Putamen (tissue), 1 donor: ENCODE measurements at regions not wholly inside any gene's neighbourhood (a gene's known extent, or its start where the extent isn't known, plus 50 kb on each side); places are given as distances from the start of the nearest gene placed in this dataset.

Source experiments
- DNase-seq: peaks from one replicate; pipeline ENCODE4 v3.0.0-alpha.2; 2016; ENCODE audit warnings: low spot score

DNA sequence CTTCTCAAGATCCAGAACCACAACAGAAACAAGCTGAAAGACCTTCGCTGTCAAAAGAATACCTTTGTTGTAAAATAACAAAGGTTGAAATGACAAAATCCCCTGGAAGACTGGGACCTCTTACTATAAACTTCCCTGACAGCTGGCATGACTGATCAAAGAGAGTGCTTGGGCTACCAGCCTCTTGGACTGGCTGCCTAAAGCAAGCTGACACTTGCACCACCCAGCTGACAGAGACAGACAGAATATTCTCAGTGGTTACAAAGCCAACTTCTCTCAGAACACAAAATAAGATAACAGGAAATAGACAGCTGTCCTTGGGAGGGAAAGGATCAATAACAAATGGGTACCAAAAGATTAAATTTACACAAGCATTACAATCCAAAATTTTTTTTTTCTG is 241.7 kb upstream of the SPOCK3 start:
- no peak for DNase-seq

DNA sequence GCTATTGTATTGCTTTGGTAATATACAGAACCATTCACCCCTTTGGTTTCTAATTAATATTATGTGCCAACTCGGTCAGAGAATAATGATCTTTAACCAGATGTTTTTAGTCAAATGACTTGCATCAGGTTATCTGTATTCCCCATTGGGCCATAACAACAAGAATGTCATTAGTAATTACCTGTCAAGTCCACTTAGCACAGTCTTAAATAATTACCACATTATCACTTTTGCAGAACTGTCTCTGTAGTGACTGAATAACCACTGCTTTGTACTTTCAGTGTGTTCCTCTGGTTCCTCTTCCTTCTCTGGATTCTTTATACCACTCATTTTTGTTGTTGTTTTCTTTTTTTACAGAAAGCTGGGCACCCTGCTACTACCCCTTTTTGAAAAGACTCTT is 257.7 kb upstream of the SPOCK3 start:
- DNase-seq: no peak

- no peak for DNase-seq
These were observed 275.3 kb upstream of the SPOCK3 start for GRCh38 chr4:167509551-167509950.

GRCh38 chr4:167524091-167524490 is 289.8 kb upstream of the SPOCK3 start:
- DNase-seq: no peak

DNA sequence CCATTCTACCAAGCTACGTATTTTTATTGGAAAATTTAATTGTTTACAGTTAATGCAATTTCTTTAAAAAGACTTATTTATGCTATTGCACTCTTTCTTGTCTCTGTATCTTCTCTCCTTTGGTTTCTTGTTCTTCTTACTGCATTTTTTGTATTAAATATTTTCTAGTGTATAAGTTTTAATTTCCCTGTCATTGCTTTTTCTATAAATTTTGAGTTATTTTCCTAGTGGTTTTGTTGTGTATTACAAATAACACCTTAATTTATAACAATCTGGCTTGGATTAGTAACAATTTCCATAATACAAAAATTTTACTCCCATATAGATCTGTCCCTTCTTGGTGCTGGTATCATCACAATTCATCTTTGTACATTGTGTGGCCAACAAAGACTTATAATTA is 303.5 kb upstream of the SPOCK3 start:
- no peak for DNase-seq

- DNase-seq: no peak
These were observed 307.0 kb upstream of the SPOCK3 start for GRCh38 chr4:167541286-167541685.

DNA sequence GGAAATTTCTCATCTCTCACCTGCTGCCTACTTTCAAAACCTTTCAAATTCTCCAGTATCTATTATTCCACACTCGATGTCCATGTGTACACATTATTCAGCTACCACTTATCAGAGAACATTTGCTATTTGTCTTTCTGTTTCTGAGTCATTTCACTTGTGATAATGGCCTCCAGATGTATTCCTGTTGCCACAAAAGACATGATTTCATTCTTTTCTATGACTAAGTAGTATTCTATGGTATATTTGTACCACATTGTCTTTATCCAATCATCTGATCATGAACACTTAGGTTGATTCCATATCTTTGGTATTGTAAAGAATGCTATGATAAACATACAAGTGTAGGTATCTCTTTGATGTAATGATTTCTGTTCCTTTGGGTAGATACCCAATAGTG is 310.1 kb upstream of the SPOCK3 start:
- DNase-seq: no peak

- no peak for DNase-seq
These were observed 315.7 kb upstream of the SPOCK3 start for GRCh38 chr4:167550021-167550420.

- DNase-seq: no peak
These were observed 321.2 kb upstream of the SPOCK3 start for GRCh38 chr4:167555338-167556022.

DNA sequence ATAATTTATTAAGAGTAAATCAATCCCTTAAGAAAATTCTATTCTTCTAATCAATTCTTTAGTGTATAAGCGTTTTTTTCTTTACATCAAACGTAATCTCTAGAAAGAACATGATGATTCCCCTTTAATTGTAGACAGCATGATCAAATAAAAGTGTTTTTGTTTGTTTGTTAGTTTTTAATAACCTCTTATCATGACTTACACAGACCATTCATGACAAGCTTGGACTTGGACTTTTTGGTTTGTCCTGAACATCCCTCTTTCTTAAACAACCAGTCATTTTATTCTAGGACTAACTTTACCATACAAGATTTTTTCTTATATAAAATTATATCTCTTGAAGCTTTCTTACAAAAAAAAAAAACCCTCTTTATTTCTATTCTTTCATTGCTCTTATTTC is 344.6 kb upstream of the SPOCK3 start:
- no peak for DNase-seq

GRCh38 chr4:167581449-167581965 is 347.2 kb upstream of the SPOCK3 start:
- DNase-seq: no peak

DNA sequence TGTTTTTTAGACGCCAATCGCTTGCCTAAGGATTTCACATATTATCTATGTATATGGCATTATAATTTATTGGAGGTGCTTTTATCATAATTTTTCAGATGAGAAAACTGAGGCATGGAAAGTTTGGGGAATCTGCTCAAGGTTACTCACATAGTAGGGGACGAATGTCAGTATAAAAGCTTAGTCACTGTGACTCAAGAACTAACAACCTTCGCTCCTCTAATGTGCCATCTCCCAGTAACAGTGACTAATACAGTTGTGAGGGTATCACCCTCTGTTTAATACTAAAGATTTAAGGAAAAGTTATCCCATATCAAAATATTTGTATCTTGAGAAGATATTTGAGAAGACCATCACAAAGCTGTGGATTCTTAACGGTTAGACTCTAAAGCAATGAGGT is 353.1 kb upstream of the SPOCK3 start:
- no peak for DNase-seq

DNA sequence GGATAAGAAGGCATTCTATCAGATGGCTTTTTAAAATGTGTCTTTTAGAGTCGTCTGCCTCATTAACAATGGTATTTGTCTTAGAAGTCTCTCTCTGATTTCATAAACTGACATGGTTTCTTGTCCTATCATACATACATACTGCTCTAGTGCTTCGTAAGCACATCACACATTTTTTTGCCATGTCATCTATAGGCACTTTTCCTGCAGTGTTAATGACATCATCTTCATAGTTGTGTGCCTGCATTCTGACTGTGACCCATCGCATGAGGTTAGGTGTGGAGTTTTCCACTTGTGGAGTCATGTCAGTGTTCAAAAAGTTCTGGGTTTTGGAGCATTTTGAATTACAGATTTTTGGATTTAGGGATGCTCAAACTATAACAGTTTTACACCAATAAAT is 361.6 kb upstream of the SPOCK3 start:
- no peak for DNase-seq

GRCh38 chr4:167602157-167602556 is 367.9 kb upstream of the SPOCK3 start:
- no peak for DNase-seq

GRCh38 chr4:167606551-167606950 is 372.3 kb upstream of the SPOCK3 start:
- DNase-seq: no peak

DNA sequence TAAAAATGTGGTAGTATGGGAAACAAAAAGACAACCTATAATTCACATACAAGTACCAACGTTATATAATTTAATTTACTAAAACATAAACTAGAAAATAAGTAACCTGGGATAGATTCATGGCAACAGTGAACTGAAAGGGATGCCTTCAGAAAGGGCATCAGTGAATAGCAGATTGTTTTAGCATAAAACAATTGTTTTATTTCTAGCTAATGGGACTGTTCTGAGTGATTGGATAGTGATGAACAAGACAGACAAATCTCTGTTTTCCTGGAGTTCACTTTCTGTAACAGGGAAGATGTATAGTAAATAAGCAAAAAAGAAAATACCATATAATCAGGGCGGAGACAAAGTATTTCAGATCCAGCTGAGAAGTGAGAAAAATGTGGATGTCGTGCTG is 379.1 kb upstream of the SPOCK3 start:
- no peak for DNase-seq

DNA sequence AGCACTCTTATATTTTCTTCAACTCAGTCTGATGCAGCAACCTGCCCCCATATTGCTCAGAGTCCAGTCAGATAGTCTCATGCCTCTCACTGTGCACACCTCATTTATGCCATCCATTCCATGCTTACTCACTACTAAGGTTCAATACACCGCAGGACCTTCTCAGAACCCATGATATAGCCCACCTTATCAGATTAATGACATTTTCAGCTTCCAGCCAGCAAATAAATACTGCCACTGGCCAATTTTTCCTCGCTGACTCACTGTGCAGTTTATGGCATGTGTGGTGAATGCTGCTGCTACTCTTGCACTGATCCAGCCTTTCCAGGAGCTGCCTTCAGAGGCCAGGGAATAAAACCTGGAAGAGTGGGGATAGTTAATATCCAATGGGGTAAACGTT is 380.6 kb upstream of the SPOCK3 start:
- DNase-seq: no peak

GRCh38 chr4:167616476-167616875 is 382.2 kb upstream of the SPOCK3 start:
- no peak for DNase-seq

DNA sequence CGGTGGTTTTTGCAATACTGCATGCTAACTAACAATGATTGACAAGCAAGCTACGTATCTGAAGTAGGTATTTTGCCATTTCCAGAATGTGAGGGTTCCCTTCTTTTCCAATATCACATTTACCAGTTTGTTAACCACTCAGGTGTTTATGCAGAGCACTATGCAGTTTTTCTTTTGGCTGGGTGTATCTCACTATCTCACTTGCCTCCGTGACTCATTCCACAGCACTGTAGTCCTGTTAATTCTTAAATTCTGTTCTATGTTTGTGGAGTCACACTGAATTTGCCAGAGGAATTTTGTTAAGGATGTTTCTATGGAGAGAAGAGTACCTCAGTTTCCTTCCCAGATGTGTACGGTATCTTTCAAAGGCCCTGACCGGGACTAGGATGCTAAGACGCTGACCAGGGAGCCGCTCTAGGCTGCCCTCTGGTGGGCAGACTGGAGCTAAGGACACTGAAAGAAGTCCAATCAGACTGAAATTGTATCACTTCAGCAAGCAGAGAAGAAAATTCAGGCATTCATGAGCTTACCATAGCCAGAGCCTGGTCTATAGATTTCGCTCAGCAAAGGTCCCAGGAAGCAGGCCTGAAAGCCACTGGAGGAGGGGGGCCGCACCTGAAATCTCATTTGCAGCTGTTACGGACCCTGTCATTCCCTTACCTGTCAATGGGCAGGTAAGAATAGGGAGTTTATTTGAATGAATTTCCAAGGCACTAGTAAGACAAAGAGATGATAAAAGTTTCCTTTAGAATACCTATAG is 388.4 kb upstream of the SPOCK3 start:
- peak; percentile 55 for DNase-seq

DNA sequence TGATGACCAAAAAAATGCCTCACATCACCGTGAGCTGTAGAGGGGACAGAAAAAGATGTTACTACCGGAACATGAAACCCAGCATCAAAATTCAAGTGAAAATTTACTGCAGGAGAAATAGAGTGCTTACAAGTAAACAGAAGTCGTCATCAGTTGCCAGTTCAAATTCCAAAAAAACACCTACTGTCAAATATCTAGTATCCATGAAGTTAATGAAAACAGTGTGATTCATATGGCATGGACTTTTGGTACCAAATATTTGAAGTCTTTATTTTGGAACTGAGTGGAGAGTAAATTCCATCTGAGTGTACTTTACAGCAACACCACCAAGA is 388.9 kb upstream of the SPOCK3 start:
- DNase-seq: no peak

DNA sequence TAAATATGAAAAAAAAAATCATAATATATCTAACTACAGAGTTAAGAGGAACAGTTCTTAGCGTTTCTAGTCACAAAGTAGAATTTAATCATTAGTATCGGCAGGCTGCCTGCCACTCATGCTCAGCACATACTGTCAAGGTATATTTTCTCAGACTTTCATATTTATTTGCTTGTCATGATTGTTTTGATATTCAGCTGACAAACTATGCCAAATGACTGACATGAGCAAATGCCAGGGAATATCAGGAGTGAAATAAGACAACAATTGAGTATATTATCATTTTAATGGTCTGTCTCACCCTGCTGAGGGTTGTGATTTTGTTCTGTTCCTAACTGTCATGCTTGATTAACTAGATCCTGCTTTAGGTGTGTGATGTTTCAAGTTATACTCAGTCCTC is 395.0 kb upstream of the SPOCK3 start:
- no peak for DNase-seq

- no peak for DNase-seq
These were observed 408.0 kb upstream of the SPOCK3 start for GRCh38 chr4:167642250-167642649.

DNA sequence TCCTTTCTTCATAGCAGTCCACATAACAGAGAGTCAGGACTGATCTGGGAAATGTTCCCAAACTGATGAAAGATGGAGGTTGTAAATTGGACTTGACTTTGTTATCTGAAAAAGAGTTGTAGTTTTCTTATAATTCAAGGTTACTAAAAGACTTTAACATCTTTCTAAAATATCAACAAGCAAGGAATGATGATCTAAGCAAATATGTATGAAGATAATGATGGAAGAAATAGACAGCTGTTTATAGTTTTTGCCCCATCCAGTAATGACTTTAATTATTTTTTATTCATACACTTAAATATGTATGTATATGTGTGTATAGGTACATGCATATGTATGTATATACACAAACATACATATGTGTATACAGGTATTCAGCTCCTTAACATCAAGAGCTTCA is 411.1 kb upstream of the SPOCK3 start:
- no peak for DNase-seq

DNA sequence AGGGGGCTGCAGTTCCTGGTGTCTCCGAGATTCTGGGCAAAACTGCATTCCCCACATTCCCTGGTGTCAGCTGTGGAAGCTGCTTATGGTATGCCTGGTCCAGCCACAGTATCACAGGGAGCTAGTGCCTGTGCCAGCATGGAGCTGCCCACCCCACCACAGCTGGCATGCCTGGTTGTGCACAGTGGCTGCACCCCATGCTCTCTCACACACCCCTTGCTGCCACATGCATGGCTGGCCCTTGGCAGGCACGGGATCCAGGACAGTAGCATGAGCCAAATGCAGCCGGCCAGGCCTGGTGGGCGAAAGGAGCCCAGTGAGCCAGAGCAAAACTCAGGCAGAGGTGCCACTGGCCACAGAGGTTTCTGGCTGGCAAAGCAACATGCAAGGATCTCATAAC is 418.0 kb upstream of the SPOCK3 start:
- DNase-seq: no peak
